Mesenchymal stem cell (in vitro differentiated cells and primary cell): ENCODE measurements at regions not wholly inside any gene's neighbourhood (a gene's known extent, or its start where the extent isn't known, plus 50 kb on each side); places are given as distances from the start of the nearest gene placed in this dataset.
A peak's percentile ranks its signal among the peaks of the same experiment; 100 is the strongest.

Experiments
- DNase-seq: peaks from one replicate; pipeline ENCODE4 v3.0.0-alpha.2; 2013
- H2AFZ ChIP-seq: one replicate; pipeline ENCODE4 v1.6.1; 2013; ENCODE audit warnings: low read depth, mild to moderate bottlenecking, control low read depth, inconsistent platforms, low read length, moderate library complexity
- H2AK5ac ChIP-seq: 2 replicates; pipeline ENCODE4 v1.6.1; 2013; ENCODE audit warnings: low read length, moderate library complexity, mild to moderate bottlenecking, inconsistent platforms; ENCODE audit not compliant: severe bottlenecking
- H2BK120ac ChIP-seq: one replicate; pipeline ENCODE4 v1.6.1; 2013; ENCODE audit warnings: low read depth, mild to moderate bottlenecking, inconsistent platforms, low read length, moderate library complexity
- H2BK12ac ChIP-seq, 2 experiments: one replicate each; pipeline ENCODE4 v1.6.1; 2013; ENCODE audit warnings: inconsistent platforms in 2 of 2, low read length in 2 of 2, mild to moderate bottlenecking in 2 of 2, moderate library complexity in 2 of 2, control low read depth in 1 of 2
- H2BK15ac ChIP-seq: one replicate; pipeline ENCODE4 v1.6.1; 2013; ENCODE audit warnings: mild to moderate bottlenecking, low read depth, inconsistent platforms; ENCODE audit not compliant: poor library complexity, severe bottlenecking
- H2BK5ac ChIP-seq: 2 replicates; pipeline ENCODE4 v1.6.1; 2013; ENCODE audit warnings: low read depth, mild to moderate bottlenecking, low read length, control low read depth, inconsistent platforms; ENCODE audit not compliant: poor library complexity, severe bottlenecking
- H3K14ac ChIP-seq, 2 experiments: one replicate each; pipeline ENCODE4 v1.6.1; 2013; ENCODE audit warnings: inconsistent platforms in 2 of 2, low read length in 2 of 2, control low read depth in 1 of 2, mild to moderate bottlenecking in 1 of 2, moderate library complexity in 1 of 2
- H3K18ac ChIP-seq, 2 experiments: one replicate each; pipeline ENCODE4 v1.6.1; 2013; ENCODE audit warnings: inconsistent platforms in 2 of 2, low read length in 2 of 2, control low read depth in 1 of 2, low read depth in 1 of 2, mild to moderate bottlenecking in 1 of 2
- H3K23ac ChIP-seq, 2 experiments: one replicate each; pipeline ENCODE4 v1.6.1; 2013; ENCODE audit warnings: inconsistent platforms in 2 of 2, low read length in 2 of 2, mild to moderate bottlenecking in 2 of 2, moderate library complexity in 2 of 2, control low read depth in 1 of 2
- H3K27ac ChIP-seq: 2 replicates; pipeline ENCODE4 v1.5.1; 2013; ENCODE audit warnings: mild to moderate bottlenecking, moderate library complexity, low read length, control low read depth, inconsistent platforms; ENCODE audit not compliant: poor library complexity, severe bottlenecking
- H3K27me3 ChIP-seq, 2 experiments: 2 replicates each; pipeline versions ENCODE4 v1.6.1 to v1.7.0; 2013; ENCODE audit warnings: low read length in 2 of 2, mild to moderate bottlenecking in 2 of 2, moderate library complexity in 2 of 2, control low read depth in 1 of 2, inconsistent platforms in 1 of 2; ENCODE audit not compliant: control insufficient read depth in 1 of 2, insufficient read depth in 1 of 2
- H3K36me3 ChIP-seq, 2 experiments: 2 replicates each; pipeline versions ENCODE4 v1.6.1 to v1.7.0; 2013; ENCODE audit warnings: low read length in 2 of 2, control low read depth in 1 of 2, inconsistent platforms in 1 of 2, low read depth in 1 of 2, mild to moderate bottlenecking in 1 of 2; ENCODE audit not compliant: insufficient read depth in 2 of 2, control insufficient read depth in 1 of 2
- H3K4ac ChIP-seq, 2 experiments: one replicate each; pipeline ENCODE4 v1.6.1; 2013; ENCODE audit warnings: inconsistent platforms in 2 of 2, low read length in 2 of 2, mild to moderate bottlenecking in 2 of 2, moderate library complexity in 2 of 2, control low read depth in 1 of 2, low read depth in 1 of 2
- H3K4me1 ChIP-seq: 2 replicates; pipeline ENCODE4 v1.6.1; 2013; ENCODE audit warnings: low read depth, low read length, control low read depth; ENCODE audit not compliant: control insufficient read depth, insufficient read depth
- H3K4me2 ChIP-seq: 2 replicates; pipeline ENCODE4 v1.6.1; 2013; ENCODE audit warnings: low read length, mild to moderate bottlenecking, inconsistent platforms; ENCODE audit not compliant: poor library complexity, severe bottlenecking
- H3K4me3 ChIP-seq, 2 experiments: 2 replicates each; pipeline versions ENCODE4 v1.5.1 to v1.7.0; 2013; ENCODE audit warnings: low read length in 2 of 2, mild to moderate bottlenecking in 2 of 2, control low read depth in 1 of 2, low read depth in 1 of 2; ENCODE audit not compliant: insufficient read depth in 1 of 2
- H3K79me1 ChIP-seq: replicated peaks from 2 replicates; pipeline ENCODE4 v1.6.1; 2013; ENCODE audit warnings: mild to moderate bottlenecking, control low read depth, low read length, inconsistent platforms; ENCODE audit not compliant: poor library complexity, severe bottlenecking
- H3K9ac ChIP-seq: 2 replicates; pipeline ENCODE4 v1.7.0; 2013; ENCODE audit warnings: mild to moderate bottlenecking, low read length, moderate library complexity
- H3K9me3 ChIP-seq: 2 replicates; pipeline ENCODE4 v1.7.0; 2013; ENCODE audit warnings: mild to moderate bottlenecking, low read length; ENCODE audit not compliant: control insufficient read depth
- H4K8ac ChIP-seq: one replicate; pipeline ENCODE4 v1.6.1; 2013; ENCODE audit warnings: inconsistent platforms, mild to moderate bottlenecking, low read length, moderate library complexity
- H4K91ac ChIP-seq: one replicate; pipeline ENCODE4 v1.6.1; 2013; ENCODE audit warnings: mild to moderate bottlenecking, low read length, inconsistent platforms
- WGBS: methylation state at CpG from one replicate; pipeline ENCODE4 v1.1.7; 2013; ENCODE audit warnings: mixed read lengths; 5-methylcytosine and 5-hydroxymethylcytosine counted together

DNA sequence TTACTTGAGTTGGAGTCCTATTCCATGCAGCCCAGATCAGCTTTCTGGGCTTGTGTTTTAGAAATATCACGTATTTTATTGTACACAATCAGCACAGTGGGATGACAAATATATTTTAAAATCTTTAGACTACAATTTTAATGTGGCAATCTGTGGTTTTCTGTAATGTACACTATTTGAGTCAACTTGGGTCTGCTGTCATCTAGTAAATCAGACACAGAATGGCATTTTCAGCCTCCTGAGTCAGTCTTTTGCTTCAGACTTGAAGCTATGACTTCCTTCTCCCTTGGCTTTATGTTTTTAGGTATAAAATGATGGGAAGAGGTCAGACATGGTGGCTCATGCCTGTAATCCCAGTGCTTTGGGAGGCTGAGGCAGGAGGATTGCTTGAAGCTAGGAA, 232.1 kb downstream of the NECTIN3 start:
- Histone ChIP-seq H3K27ac (no peak overlapping the region), H2AFZ (no peak overlapping the region), H4K91ac (no peak overlapping the region), H3K4me2 (no peak overlapping the region), H3K4me3 (no peak overlapping the region), H2BK5ac (no peak overlapping the region), H2BK12ac (no peak overlapping the region), H2BK15ac (no peak overlapping the region), H3K36me3 (no peaks in the 10 kb centered on the region), H3K79me1 (no peaks in the 10 kb centered on the region), H3K14ac (no peak overlapping the region), H3K4ac (no peak overlapping the region), H3K18ac (no peak overlapping the region), H3K4me1 (no peaks in the 10 kb centered on the region), H2AK5ac (no peak overlapping the region), H3K23ac (no peak overlapping the region), H3K9ac (no peak overlapping the region), H3K27me3 (no peaks in the 10 kb centered on the region), H4K8ac (no peak overlapping the region), H3K9me3 (no peaks in the 10 kb centered on the region), H2BK120ac (no peak overlapping the region)
- peak; percentile 39 for DNase-seq
- no CpG with 5 or more reads among the region's 1 CpG for WGBS

DNA sequence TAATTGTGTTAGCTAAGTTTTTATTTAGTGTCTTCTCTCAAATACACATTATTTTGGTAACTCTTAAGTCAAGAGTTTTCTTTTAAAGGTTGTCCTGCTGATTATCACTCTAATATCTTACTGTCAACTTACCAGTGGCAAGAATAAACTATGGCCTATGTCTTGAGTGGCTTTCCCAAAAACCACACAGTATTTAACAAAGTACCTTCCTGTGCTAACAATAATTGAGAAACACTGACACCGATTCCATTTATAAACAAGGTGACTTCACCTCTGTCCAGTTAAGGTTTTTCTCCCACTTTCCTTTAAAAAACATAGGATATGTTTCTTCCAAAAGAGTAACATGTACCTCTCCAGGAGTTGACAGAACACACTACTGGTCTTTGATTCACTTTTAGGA, 234.3 kb upstream of the CD96 start:
- Histone ChIP-seq H3K14ac (no peak overlapping the region), H2AK5ac (no peak overlapping the region), H3K4me1 (no peaks in the 10 kb centered on the region), H2BK12ac (no peak overlapping the region), H2BK15ac (no peak overlapping the region), H3K4ac (no peak overlapping the region), H2AFZ (no peak overlapping the region), H3K36me3 (no peaks in the 10 kb centered on the region), H2BK120ac (no peak overlapping the region), H3K4me2 (no peak overlapping the region), H3K27ac (no peak overlapping the region), H3K27me3 (no peaks in the 10 kb centered on the region), H3K9ac (no peak overlapping the region), H3K18ac (no peak overlapping the region), H3K9me3 (no peaks in the 10 kb centered on the region), H4K8ac (no peak overlapping the region), H3K4me3 (no peak overlapping the region), H2BK5ac (no peak overlapping the region), H3K23ac (no peak overlapping the region), H4K91ac (no peak overlapping the region), H3K79me1 (no peaks in the 10 kb centered on the region)
- DNase-seq, result no peak
- 68% methylated on average over 1 of the region's 1 CpG for WGBS

GRCh38 chr3:111311126-111311525, 230.9 kb upstream of the CD96 start:
- Histone ChIP-seq H3K4me1 (no peaks in the 10 kb centered on the region), H2BK120ac (no peak overlapping the region)

GRCh38 chr3:111311709-111312235, 230.2 kb upstream of the CD96 start:
- Histone ChIP-seq H2BK12ac (no peak overlapping the region), H3K4me3 (no peak overlapping the region), H2BK120ac (no peak overlapping the region), H2AFZ (no peak overlapping the region), H4K91ac (no peak overlapping the region), H2BK5ac (no peak overlapping the region), H4K8ac (no peak overlapping the region), H3K4me2 (no peak overlapping the region), H3K79me1 (no peaks in the 10 kb centered on the region), H2BK15ac (no peak overlapping the region), H3K14ac (no peak overlapping the region), H3K9me3 (no peaks in the 10 kb centered on the region), H3K4me1 (no peaks in the 10 kb centered on the region), H3K36me3 (no peaks in the 10 kb centered on the region), H3K27me3 (no peaks in the 10 kb centered on the region), H3K18ac (no peak overlapping the region), H3K27ac (no peak overlapping the region), H3K9ac (no peak overlapping the region), H3K4ac (no peak overlapping the region), H3K23ac (no peak overlapping the region), H2AK5ac (no peak overlapping the region)
- 73% methylated on average over 2 of the region's 2 CpGs for WGBS
- DNase-seq, result peak; percentile 56

More at GRCh38 chr3:111311126-111311525, 230.9 kb upstream of the CD96 start:
- Histone ChIP-seq H4K91ac (no peak overlapping the region), H3K18ac (no peak overlapping the region), H3K23ac (no peak overlapping the region), H3K4me3 (no peak overlapping the region), H2AK5ac (no peak overlapping the region), H3K27me3 (no peaks in the 10 kb centered on the region), H3K4ac (no peak overlapping the region), H2BK12ac (no peak overlapping the region), H4K8ac (no peak overlapping the region), H3K9me3 (no peaks in the 10 kb centered on the region), H3K79me1 (no peaks in the 10 kb centered on the region), H3K27ac (no peak overlapping the region), H3K36me3 (no peaks in the 10 kb centered on the region), H3K4me2 (no peak overlapping the region), H3K9ac (no peak overlapping the region), H2AFZ (no peak overlapping the region), H2BK5ac (no peak overlapping the region), H3K14ac (no peak overlapping the region), H2BK15ac (no peak overlapping the region)
- DNase-seq, result no peak
